Aorta (tissue), 5 donors: ENCODE measurements at regions not wholly inside any gene's neighbourhood (a gene's known extent, or its start where the extent isn't known, plus 50 kb on each side); places are given as distances from the start of the nearest gene placed in this dataset.
A peak's percentile ranks its signal among the peaks of the same experiment; 100 is the strongest.
"Not testable (repeated sequence)": the region's sequence is repeated elsewhere in the genome, so short reads cannot be mapped to it uniquely, and the experiment has no call there.

Experiments
- ATAC-seq: fragments of 200-7000 bp; cut with Tn5 transposase; one replicate; pipeline ENCODE4 v1.9.1; 2022; ENCODE audit warnings: moderate library complexity; ENCODE audit not compliant: low FRiP score
- DNase-seq, 2 donors: peaks; one replicate each; pipeline ENCODE4 v3.0.0-alpha.2; 2020
- H3K27ac ChIP-seq, 2 donors: one replicate each; pipeline ENCODE4 v1.5.1; 2013; ENCODE audit warnings: low read length in 2 of 2, mild to moderate bottlenecking in 2 of 2, moderate library complexity in 2 of 2, control low read depth in 1 of 2, inconsistent platforms in 1 of 2, low read depth in 1 of 2
- H3K27me3 ChIP-seq, 2 donors: one replicate each; pipeline ENCODE4 v1.6.1; 2013; ENCODE audit warnings: control low read depth in 1 of 2, low read length in 1 of 2, mild to moderate bottlenecking in 1 of 2, moderate library complexity in 1 of 2; ENCODE audit not compliant: insufficient read depth in 2 of 2, control insufficient read depth in 1 of 2
- H3K36me3 ChIP-seq, 2 donors: one replicate each; pipeline ENCODE4 v1.6.1; 2013; ENCODE audit warnings: control low read depth in 1 of 2, low read length in 1 of 2, mild to moderate bottlenecking in 1 of 2; ENCODE audit not compliant: insufficient read depth in 2 of 2, control insufficient read depth in 1 of 2
- H3K4me1 ChIP-seq, 2 donors: one replicate each; pipeline ENCODE4 v1.6.1; 2013; ENCODE audit warnings: low read length in 2 of 2, control low read depth in 1 of 2, mild to moderate bottlenecking in 1 of 2, moderate library complexity in 1 of 2; ENCODE audit not compliant: insufficient read depth in 2 of 2, control insufficient read depth in 1 of 2
- H3K4me3 ChIP-seq, 2 donors: one replicate each; pipeline ENCODE4 v1.5.1; 2013; ENCODE audit warnings: low read length in 2 of 2, control low read depth in 1 of 2, mild to moderate bottlenecking in 1 of 2
- H3K9me3 ChIP-seq: one replicate; pipeline ENCODE4 v1.6.1; 2013; ENCODE audit warnings: mild to moderate bottlenecking, low read length; ENCODE audit not compliant: control insufficient read depth
- WGBS, 2 donors: extraction: QIAGEN DNeasy Blood & Tissue Kit; methylation state at CpG; one replicate each; pipeline ENCODE4 v1.1.7; 2013; 5-methylcytosine and 5-hydroxymethylcytosine counted together
- intact Hi-C, 2 donors: fragments of 100-400 bp; cut with DNase I; formaldehyde crosslinking; loops; one replicate each; pipeline versions ENCODE4 v1.14.2 to v1.15.0; 2022
- donor health status: healthy with polysubstance abuse.
- donor health status: Bipolar disorder and iron deficiency.
- donor health status: DM: no; HTN: no; CAD: no.
- donor health status: DM: no; HTN: no; CAD: no.
- donor health status: DM: yes; HTN: yes; CAD: no.

- H3K27me3 ChIP-seq, intact Hi-C loops, H3K9me3 ChIP-seq, H3K4me3 ChIP-seq, DNase-seq, H3K4me1 ChIP-seq, H3K27ac ChIP-seq, H3K36me3 ChIP-seq, ATAC-seq: not testable (repeated sequence)
- 90 to 91% methylated on average over 4 of the region's 4 CpGs for WGBS, 2 donors
Observed at GRCh38 chr1:148257886-148258285, 105.8 kb upstream of the NBPF11 start.

- 37 to 42% methylated on average over 16 of the region's 16 CpGs for WGBS, 2 donors
- H3K27ac ChIP-seq, H3K9me3 ChIP-seq, H3K4me3 ChIP-seq, H3K4me1 ChIP-seq, H3K36me3 ChIP-seq, H3K27me3 ChIP-seq, ATAC-seq, intact Hi-C loops, DNase-seq: not testable (repeated sequence)
Observed at GRCh38 chr1:148254611-148255429, 102.7 kb upstream of the NBPF11 start.

- H3K4me3 ChIP-seq, H3K4me1 ChIP-seq, intact Hi-C loops, H3K9me3 ChIP-seq, H3K27me3 ChIP-seq, H3K36me3 ChIP-seq, ATAC-seq, H3K27ac ChIP-seq, DNase-seq: not testable (repeated sequence)
- WGBS, 2 donors = 54 to 57% methylated on average over 1 of the region's 2 CpGs
Observed at GRCh38 chr1:148253808-148254207, 101.7 kb upstream of the NBPF11 start.

GRCh38 chr1:148248798-148249197 lies 96.7 kb upstream of the NBPF11 start:
- H3K9me3 ChIP-seq, H3K4me1 ChIP-seq, intact Hi-C loops, H3K27me3 ChIP-seq, ATAC-seq, H3K4me3 ChIP-seq, H3K27ac ChIP-seq, H3K36me3 ChIP-seq, DNase-seq: not testable (repeated sequence)
- 83 to 86% methylated on average over 1 of the region's 2 CpGs for WGBS, 2 donors

- WGBS, 2 donors = 30 to 63% methylated on average over 11 to 34 of the region's 46 CpGs
- H3K27me3 ChIP-seq, H3K36me3 ChIP-seq, DNase-seq, H3K4me3 ChIP-seq, H3K4me1 ChIP-seq, H3K27ac ChIP-seq, intact Hi-C loops, H3K9me3 ChIP-seq: not testable (repeated sequence)
- peak; percentile 65 for ATAC-seq
Observed at GRCh38 chr1:148246258-148246861, 94.3 kb upstream of the NBPF11 start.

DNA sequence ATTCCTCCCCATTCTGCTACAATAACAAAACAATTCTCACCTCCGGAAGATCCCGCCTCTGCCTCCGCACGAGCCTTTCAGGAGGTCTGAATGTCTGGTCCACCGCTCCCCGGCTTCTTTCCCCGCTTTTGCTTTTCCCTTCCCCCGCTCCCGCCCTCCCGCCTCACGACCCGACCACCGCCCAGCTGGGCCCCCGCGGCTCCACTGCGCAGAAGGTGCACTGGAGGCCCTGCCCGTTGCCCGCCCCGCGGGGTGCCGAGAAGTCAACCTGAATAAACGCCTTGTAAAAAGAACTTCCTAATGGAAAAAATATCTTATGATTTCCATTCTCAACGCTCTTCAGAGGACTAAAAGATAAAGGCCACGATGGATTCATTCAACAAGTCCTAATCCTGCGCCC lies 93.8 kb upstream of the NBPF11 start:
- H3K4me3 ChIP-seq, intact Hi-C loops, ATAC-seq, H3K9me3 ChIP-seq, H3K27ac ChIP-seq, H3K36me3 ChIP-seq, H3K27me3 ChIP-seq, H3K4me1 ChIP-seq, DNase-seq: not testable (repeated sequence)
- WGBS, 2 donors = 14 to 15% methylated on average over 3 to 16 of the region's 25 CpGs

GRCh38 chr1:148245443-148245842 lies 93.4 kb upstream of the NBPF11 start:
- H3K36me3 ChIP-seq, H3K9me3 ChIP-seq, H3K27ac ChIP-seq, H3K4me3 ChIP-seq, H3K27me3 ChIP-seq, intact Hi-C loops, DNase-seq, H3K4me1 ChIP-seq, ATAC-seq: not testable (repeated sequence)
- no CpG with 5 or more reads among the region's 6 CpGs for WGBS, 2 donors

DNA sequence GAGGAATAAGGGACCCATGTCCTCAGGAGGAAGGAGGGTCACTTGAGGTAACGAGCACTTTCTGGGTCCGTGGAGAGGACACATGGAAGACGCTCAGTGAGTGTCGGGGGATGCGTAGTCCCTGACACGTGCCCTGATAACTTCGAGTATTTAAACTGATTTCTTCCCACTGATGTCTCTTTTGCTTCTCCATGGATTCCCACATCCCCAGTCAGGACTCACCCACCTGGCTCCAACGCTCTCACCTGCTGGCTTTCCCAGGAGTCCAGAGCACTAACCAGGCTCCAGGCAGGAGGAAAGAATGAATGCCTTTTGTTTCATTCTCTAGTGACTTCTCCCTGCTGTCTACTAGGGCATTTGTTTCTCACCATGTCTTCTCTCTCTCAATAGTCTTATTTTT lies 81.2 kb upstream of the NBPF11 start:
- ATAC-seq, H3K4me1 ChIP-seq, H3K27me3 ChIP-seq, DNase-seq, H3K27ac ChIP-seq, H3K4me3 ChIP-seq, H3K9me3 ChIP-seq, intact Hi-C loops, H3K36me3 ChIP-seq: not testable (repeated sequence)
- WGBS, 2 donors = 88 to 100% methylated on average over 4 to 7 of the region's 8 CpGs

GRCh38 chr1:148228846-148229245 lies 76.8 kb upstream of the NBPF11 start:
- H3K27me3 ChIP-seq, H3K36me3 ChIP-seq, DNase-seq, H3K4me1 ChIP-seq, H3K4me3 ChIP-seq, intact Hi-C loops, H3K27ac ChIP-seq, ATAC-seq, H3K9me3 ChIP-seq: not testable (repeated sequence)
- 87 to 92% methylated on average over 4 of the region's 5 CpGs for WGBS, 2 donors
